ENCODE measurements at regions not wholly inside any gene's neighbourhood (a gene's known extent, or its start where the extent isn't known, plus 50 kb on each side); places are given as distances from the start of the nearest gene placed in this dataset.

- no peaks in the 10 kb centered on the region for H3K9me3 ChIP-seq (ENCODE audit: insufficient read depth, low read depth, low read length)
- H3K4me3 ChIP-seq (ENCODE audit: insufficient read depth, low read depth, low read length) = no peak overlapping the region
- H3K4me1 Mint-ChIP-seq (ENCODE audit: low read depth, unreplicated experiment) = peaks cover 19% of the 10 kb centered on the region
- TF ChIP-seq CTCF (IDR thresholded peaks at IDR 0.05; ENCODE audit: insufficient read depth, low read depth, low read length) (no peak), EZH2 (IDR thresholded peaks at IDR 0.05; ENCODE audit: insufficient read depth, low read length) (no peak)
- no peaks in the 10 kb centered on the region for H3K36me3 ChIP-seq (ENCODE audit: insufficient read depth, low read length)
- FAIRE-seq = peak; percentile 68
- no peak overlapping the region for H2AFZ ChIP-seq (ENCODE audit: low read depth, low read length)
- H3K27ac ChIP-seq (ENCODE audit: low read depth, low read length) = peak overlapping the region; percentile 55
- no peaks in the 10 kb centered on the region for H3K79me2 ChIP-seq (ENCODE audit: insufficient read depth, low read length)
- no peaks in the 10 kb centered on the region for H3K9me3 Mint-ChIP-seq (ENCODE audit: unreplicated experiment)
- no peak overlapping the region for H3K4me3 Mint-ChIP-seq (ENCODE audit: unreplicated experiment)
- peak; percentile 52 for DNase-seq (ENCODE audit: low read depth)
- no peaks in the 10 kb centered on the region for H3K27me3 ChIP-seq (ENCODE audit: insufficient read depth, low read length)
- H4K20me1 ChIP-seq (ENCODE audit: insufficient read depth, low read length) = no peaks in the 10 kb centered on the region
- no peaks in the 10 kb centered on the region for H3K27me3 Mint-ChIP-seq (ENCODE audit: low read depth, unreplicated experiment)
- peak overlapping the region; percentile 50 for H3K27ac Mint-ChIP-seq (ENCODE audit: unreplicated experiment)
- peaks cover 32% of the 10 kb centered on the region for H3K4me1 ChIP-seq (ENCODE audit: insufficient read depth, low read length)
- peak overlapping the region; percentile 11 for H3K9ac ChIP-seq (ENCODE audit: low read length)
- no peaks in the 10 kb centered on the region for H3K36me3 Mint-ChIP-seq (ENCODE audit: low read depth, unreplicated experiment)
- H3K4me2 ChIP-seq (ENCODE audit: low read length) = peak overlapping the region; percentile 5
These were observed 155.1 kb downstream of the BTG1 start for GRCh38 chr12:91990525-91990924.

- Histone ChIP-seq H3K27ac (ENCODE audit: low read depth, low read length) (no peak overlapping the region), H3K36me3 (ENCODE audit: insufficient read depth, low read length) (no peaks in the 10 kb centered on the region), H3K9ac (ENCODE audit: low read length) (no peak overlapping the region), H3K4me2 (ENCODE audit: low read length) (no peak overlapping the region), H3K4me3 (ENCODE audit: insufficient read depth, low read depth, low read length) (no peak overlapping the region), H2AFZ (ENCODE audit: low read depth, low read length) (no peak overlapping the region), H3K9me3 (ENCODE audit: insufficient read depth, low read depth, low read length) (no peaks in the 10 kb centered on the region), H3K27me3 (ENCODE audit: insufficient read depth, low read length) (no peaks in the 10 kb centered on the region), H3K79me2 (ENCODE audit: insufficient read depth, low read length) (no peaks in the 10 kb centered on the region), H3K4me1 (ENCODE audit: insufficient read depth, low read length) (peaks cover 40% of the 10 kb centered on the region), H4K20me1 (ENCODE audit: insufficient read depth, low read length) (no peaks in the 10 kb centered on the region)
- DNase-seq (ENCODE audit: low read depth) (no peak), FAIRE-seq (no peak)
- peaks cover 27% of the 10 kb centered on the region for H3K4me1 Mint-ChIP-seq (ENCODE audit: low read depth, unreplicated experiment)
- no peaks in the 10 kb centered on the region for H3K9me3 Mint-ChIP-seq (ENCODE audit: unreplicated experiment)
- TF ChIP-seq EZH2 (IDR thresholded peaks at IDR 0.05; ENCODE audit: insufficient read depth, low read length) (no peak), CTCF (IDR thresholded peaks at IDR 0.05; ENCODE audit: insufficient read depth, low read depth, low read length) (no peak)
- H3K27me3 Mint-ChIP-seq (ENCODE audit: low read depth, unreplicated experiment) = no peaks in the 10 kb centered on the region
- no peak overlapping the region for H3K4me3 Mint-ChIP-seq (ENCODE audit: unreplicated experiment)
- H3K36me3 Mint-ChIP-seq (ENCODE audit: low read depth, unreplicated experiment) = no peaks in the 10 kb centered on the region
- H3K27ac Mint-ChIP-seq (ENCODE audit: unreplicated experiment) = no peak overlapping the region
These were observed 156.5 kb downstream of the BTG1 start for GRCh38 chr12:91989143-91989542.

GRCh38 chr12:91988086-91988923 is 157.3 kb downstream of the BTG1 start:
- Histone ChIP-seq H4K20me1 (ENCODE audit: insufficient read depth, low read length) (no peaks in the 10 kb centered on the region), H3K4me2 (ENCODE audit: low read length) (peak overlapping the region; percentile 26), H3K4me3 (ENCODE audit: insufficient read depth, low read depth, low read length) (no peak overlapping the region), H3K4me1 (ENCODE audit: insufficient read depth, low read length) (peaks cover 42% of the 10 kb centered on the region), H3K79me2 (ENCODE audit: insufficient read depth, low read length) (no peaks in the 10 kb centered on the region), H2AFZ (ENCODE audit: low read depth, low read length) (no peak overlapping the region), H3K9ac (ENCODE audit: low read length) (no peak overlapping the region), H3K9me3 (ENCODE audit: insufficient read depth, low read depth, low read length) (no peaks in the 10 kb centered on the region), H3K27ac (ENCODE audit: low read depth, low read length) (no peak overlapping the region), H3K27me3 (ENCODE audit: insufficient read depth, low read length) (no peaks in the 10 kb centered on the region), H3K36me3 (ENCODE audit: insufficient read depth, low read length) (no peaks in the 10 kb centered on the region)
- Mint-ChIP-seq H3K27ac (ENCODE audit: unreplicated experiment) (peak overlapping the region; percentile 21), H3K27me3 (ENCODE audit: low read depth, unreplicated experiment) (no peaks in the 10 kb centered on the region), H3K36me3 (ENCODE audit: low read depth, unreplicated experiment) (no peaks in the 10 kb centered on the region), H3K4me1 (ENCODE audit: low read depth, unreplicated experiment) (peaks cover 27% of the 10 kb centered on the region), H3K9me3 (ENCODE audit: unreplicated experiment) (no peaks in the 10 kb centered on the region), H3K4me3 (ENCODE audit: unreplicated experiment) (no peak overlapping the region)
- no peak for FAIRE-seq
- TF ChIP-seq CTCF (IDR thresholded peaks at IDR 0.05; ENCODE audit: insufficient read depth, low read depth, low read length) = no peak
- DNase-seq (ENCODE audit: low read depth) = peak; percentile 14
